H9 (cell line): ENCODE measurements at regions not wholly inside any gene's neighbourhood (a gene's known extent, or its start where the extent isn't known, plus 50 kb on each side); places are given as distances from the start of the nearest gene placed in this dataset.

Experiments used
- DNase-seq: peaks from one replicate; pipeline ENCODE4 v3.0.0-alpha.2; 2017
- H2AFZ ChIP-seq: one replicate; pipeline ENCODE4 v1.6.1; 2013; ENCODE audit warnings: mild to moderate bottlenecking, low read length, control low read depth, moderate library complexity
- H2AK5ac ChIP-seq: 2 replicates; pipeline ENCODE4 v1.6.1; 2013; ENCODE audit warnings: low read length, control low read depth, mixed read lengths; ENCODE audit not compliant: insufficient read length
- H2BK120ac ChIP-seq: one replicate; pipeline ENCODE4 v1.6.1; 2013; ENCODE audit warnings: low read depth, mild to moderate bottlenecking, low read length, control low read depth, inconsistent platforms; ENCODE audit not compliant: poor library complexity, severe bottlenecking
- H2BK12ac ChIP-seq: 2 replicates; pipeline ENCODE4 v1.6.1; 2013; ENCODE audit warnings: low read length, control low read depth, mixed read lengths, low read depth; ENCODE audit not compliant: insufficient read length
- H2BK15ac ChIP-seq: 2 replicates; pipeline ENCODE4 v1.6.1; 2013; ENCODE audit warnings: low read depth, low read length, control low read depth
- H2BK20ac ChIP-seq: one replicate; pipeline ENCODE4 v1.6.1; 2013; ENCODE audit warnings: low read depth, mild to moderate bottlenecking, low read length, control low read depth, inconsistent platforms; ENCODE audit not compliant: poor library complexity, severe bottlenecking
- H2BK5ac ChIP-seq: 2 replicates; pipeline ENCODE4 v1.6.1; 2013; ENCODE audit warnings: low read length, control low read depth, mixed read lengths; ENCODE audit not compliant: insufficient read length
- H3K14ac ChIP-seq: 2 replicates; pipeline ENCODE4 v1.6.1; 2013; ENCODE audit warnings: low read length, control low read depth; ENCODE audit not compliant: insufficient read depth
- H3K18ac ChIP-seq: 2 replicates; pipeline ENCODE4 v1.6.1; 2013; ENCODE audit warnings: low read depth, mild to moderate bottlenecking, mixed read lengths, low read length, control low read depth; ENCODE audit not compliant: insufficient read length
- H3K23ac ChIP-seq: 2 replicates; pipeline ENCODE4 v1.6.1; 2013; ENCODE audit warnings: low read length, control low read depth, mixed read lengths, low read depth; ENCODE audit not compliant: insufficient read length
- H3K23me2 ChIP-seq: 2 replicates; pipeline ENCODE4 v1.6.1; 2013; ENCODE audit warnings: low read depth, mild to moderate bottlenecking, mixed read lengths, low read length, control low read depth; ENCODE audit not compliant: insufficient read length, poor library complexity, severe bottlenecking
- H3K27ac ChIP-seq: 2 replicates; pipeline ENCODE4 v1.5.1; 2013; ENCODE audit warnings: low read length, control low read depth, mixed read lengths, low read depth; ENCODE audit not compliant: insufficient read length
- H3K27me3 ChIP-seq: 2 replicates; pipeline ENCODE4 v1.6.1; 2013; ENCODE audit warnings: low read length, control low read depth, inconsistent platforms; ENCODE audit not compliant: insufficient read depth
- H3K4ac ChIP-seq: 2 replicates; pipeline ENCODE4 v1.6.1; 2013; ENCODE audit warnings: low read depth, mild to moderate bottlenecking, control low read depth, inconsistent platforms, low read length, moderate library complexity
- H3K4me1 ChIP-seq: 2 replicates; pipeline ENCODE4 v1.6.1; 2013; ENCODE audit warnings: low read length, control low read depth, inconsistent platforms; ENCODE audit not compliant: insufficient read depth
- H3K4me2 ChIP-seq: 2 replicates; pipeline ENCODE4 v1.6.1; 2013; ENCODE audit warnings: low read length, control low read depth, mixed read lengths; ENCODE audit not compliant: insufficient read length, insufficient read depth
- H3K56ac ChIP-seq: 2 replicates; pipeline ENCODE4 v1.6.1; 2013; ENCODE audit warnings: low read depth, mild to moderate bottlenecking, mixed read lengths, low read length, control low read depth; ENCODE audit not compliant: insufficient read length
- H3K79me1 ChIP-seq: 2 replicates; pipeline ENCODE4 v1.6.1; 2013; ENCODE audit warnings: low read depth, mild to moderate bottlenecking, moderate library complexity, low read length, control low read depth, inconsistent platforms; ENCODE audit not compliant: insufficient read depth, poor library complexity, severe bottlenecking
- H3K79me2 ChIP-seq: 2 replicates; pipeline ENCODE4 v1.6.1; 2013; ENCODE audit warnings: low read length, control low read depth, inconsistent platforms; ENCODE audit not compliant: insufficient read depth
- H3K9ac ChIP-seq: 2 replicates; pipeline ENCODE4 v1.6.1; 2013; ENCODE audit warnings: low read length, control low read depth, mixed read lengths; ENCODE audit not compliant: insufficient read length; ENCODE audit errors: extremely low read depth
- H3K9me3 ChIP-seq: one replicate; pipeline ENCODE4 v1.6.1; 2013; ENCODE audit warnings: low read depth, low read length, inconsistent platforms; ENCODE audit not compliant: control insufficient read depth
- H3T11ph ChIP-seq: one replicate; pipeline ENCODE4 v1.6.1; 2013; ENCODE audit warnings: mild to moderate bottlenecking, low read length, control low read depth, inconsistent platforms
- H4K20me1 ChIP-seq: one replicate; pipeline ENCODE4 v1.6.1; 2013; ENCODE audit not compliant: control insufficient read depth, insufficient read length, insufficient read depth
- H4K5ac ChIP-seq: 2 replicates; pipeline ENCODE4 v1.6.1; 2013; ENCODE audit warnings: low read depth, mild to moderate bottlenecking, mixed read lengths, low read length, control low read depth; ENCODE audit not compliant: insufficient read length
- H4K8ac ChIP-seq: replicated peaks from 2 replicates; pipeline ENCODE4 v1.6.1; 2013; ENCODE audit warnings: low read length, control low read depth, mixed read lengths, low read depth; ENCODE audit not compliant: insufficient read length
- H4K91ac ChIP-seq: 2 replicates; pipeline ENCODE4 v1.6.1; 2013; ENCODE audit warnings: low read depth, mild to moderate bottlenecking, moderate library complexity, mixed read lengths, low read length, control low read depth; ENCODE audit not compliant: insufficient read length
- H3K27ac Mint-ChIP-seq, 3 experiments: 2 replicates in 2 of 3; 3 replicates in 1 of 3; pipeline ENCODE4 v1.8.0; 2020 to 2021; ENCODE audit warnings: mixed read lengths in 3 of 3, mild to moderate bottlenecking in 1 of 3, moderate library complexity in 1 of 3
- H3K27me3 Mint-ChIP-seq: 2 replicates; pipeline ENCODE4 v1.8.0; 2021; ENCODE audit warnings: low read depth, mild to moderate bottlenecking, moderate library complexity, mixed read lengths
- H3K36me3 Mint-ChIP-seq, 3 experiments: 2 replicates in 2 of 3; 3 replicates in 1 of 3; pipeline ENCODE4 v1.8.0; 2020 to 2021; ENCODE audit warnings: low read depth in 3 of 3, mixed read lengths in 3 of 3; ENCODE audit not compliant: insufficient read depth in 1 of 3
- H3K4me1 Mint-ChIP-seq, 2 experiments: 2 replicates each; pipeline ENCODE4 v1.8.0; 2020; ENCODE audit warnings: mixed read lengths in 2 of 2
- H3K4me3 Mint-ChIP-seq, 2 experiments: 2 replicates in 1 of 2; 3 replicates in 1 of 2; pipeline ENCODE4 v1.8.0; 2020 to 2021; ENCODE audit warnings: mild to moderate bottlenecking in 2 of 2, mixed read lengths in 2 of 2, moderate library complexity in 1 of 2
- H3K9me3 Mint-ChIP-seq, 2 experiments: 2 replicates in 1 of 2; 3 replicates in 1 of 2; pipeline ENCODE4 v1.8.0; 2020; ENCODE audit warnings: mild to moderate bottlenecking in 2 of 2, mixed read lengths in 2 of 2, moderate library complexity in 1 of 2
- WGBS: extraction: QIAGEN DNeasy Blood & Tissue Kit; methylation state at CpG from one replicate; pipeline ENCODE4 v1.1.7; 2013; ENCODE audit warnings: missing lambda C conversion rate, low lambda C conversion rate, mixed read lengths; ENCODE audit not compliant: insufficient read length; ENCODE audit errors: extremely low coverage; 5-methylcytosine and 5-hydroxymethylcytosine counted together
- TF ChIP-seq, protein P1 (sequence below): fragments of 200-600 bp; sonication (generic); conservative IDR thresholded peaks from 3 replicates; pipeline ENCODE4 v1.8.0; 2021; ENCODE audit warnings: antibody characterized with exemption, mild to moderate bottlenecking

DNA sequence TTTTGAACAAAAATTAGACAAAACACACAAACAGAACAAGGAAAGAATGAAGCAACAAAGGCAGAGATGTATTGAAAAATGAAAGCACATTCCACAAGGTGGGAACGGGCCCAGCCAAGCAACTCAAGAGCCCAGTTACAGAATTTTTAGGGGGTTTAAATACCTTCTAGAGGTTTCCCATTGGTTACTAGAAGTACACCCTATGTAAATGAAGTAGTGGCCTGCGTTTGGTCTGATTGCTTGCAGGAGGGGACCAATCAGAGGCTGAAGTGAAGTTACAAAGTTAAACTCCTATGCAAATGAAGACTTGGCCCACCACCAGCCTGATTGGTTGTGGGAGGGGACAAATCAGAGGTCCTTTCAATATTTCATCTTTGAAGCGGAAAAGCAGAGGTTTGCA is 593.7 kb upstream of the MMS22L start:
- Histone ChIP-seq H3K27me3 (no peaks in the 10 kb centered on the region), H2BK5ac (no peak overlapping the region), H3K23me2 (no peaks in the 10 kb centered on the region), H2BK20ac (no peak overlapping the region), H3K14ac (no peak overlapping the region), H4K20me1 (no peaks in the 10 kb centered on the region), H4K8ac (no peak overlapping the region), H3K4ac (no peak overlapping the region), H3K9ac (no peak overlapping the region), H3K56ac (no peak overlapping the region), H3K23ac (no peak overlapping the region), H2AK5ac (no peak overlapping the region), H3K27ac (no peak overlapping the region), H3K79me2 (no peaks in the 10 kb centered on the region), H2BK12ac (no peak overlapping the region), H4K91ac (no peak overlapping the region), H3K79me1 (no peaks in the 10 kb centered on the region), H2BK120ac (no peak overlapping the region), H3T11ph (no peak overlapping the region), H4K5ac (no peak overlapping the region), H2AFZ (no peak overlapping the region), H3K4me2 (no peak overlapping the region), H3K4me1 (peaks cover 3% of the 10 kb centered on the region; the same call in 1 of the 2 replicates), H3K18ac (no peak overlapping the region), H3K9me3 (no peaks in the 10 kb centered on the region), H2BK15ac (no peak overlapping the region)
- Mint-ChIP-seq H3K4me3 (no peak overlapping the region), H3K4me1 (peaks cover 12 to 18% of the 10 kb centered on the region in 2 experiments), H3K27ac (no peak overlapping the region), H3K36me3 (peaks cover 0 to 6% (median 3%) of the 10 kb centered on the region in 3 experiments; a peak in 1 of 7 replicates), H3K9me3 (no peaks in the 10 kb centered on the region; a peak in 1 of 5 replicates), H3K27me3 (no peaks in the 10 kb centered on the region)
- TF ChIP-seq, protein P1, sequence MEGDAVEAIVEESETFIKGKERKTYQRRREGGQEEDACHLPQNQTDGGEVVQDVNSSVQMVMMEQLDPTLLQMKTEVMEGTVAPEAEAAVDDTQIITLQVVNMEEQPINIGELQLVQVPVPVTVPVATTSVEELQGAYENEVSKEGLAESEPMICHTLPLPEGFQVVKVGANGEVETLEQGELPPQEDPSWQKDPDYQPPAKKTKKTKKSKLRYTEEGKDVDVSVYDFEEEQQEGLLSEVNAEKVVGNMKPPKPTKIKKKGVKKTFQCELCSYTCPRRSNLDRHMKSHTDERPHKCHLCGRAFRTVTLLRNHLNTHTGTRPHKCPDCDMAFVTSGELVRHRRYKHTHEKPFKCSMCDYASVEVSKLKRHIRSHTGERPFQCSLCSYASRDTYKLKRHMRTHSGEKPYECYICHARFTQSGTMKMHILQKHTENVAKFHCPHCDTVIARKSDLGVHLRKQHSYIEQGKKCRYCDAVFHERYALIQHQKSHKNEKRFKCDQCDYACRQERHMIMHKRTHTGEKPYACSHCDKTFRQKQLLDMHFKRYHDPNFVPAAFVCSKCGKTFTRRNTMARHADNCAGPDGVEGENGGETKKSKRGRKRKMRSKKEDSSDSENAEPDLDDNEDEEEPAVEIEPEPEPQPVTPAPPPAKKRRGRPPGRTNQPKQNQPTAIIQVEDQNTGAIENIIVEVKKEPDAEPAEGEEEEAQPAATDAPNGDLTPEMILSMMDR: no peak
- no CpG with 5 or more reads among the region's 3 CpGs for WGBS
- no peak for DNase-seq
